ENCODE measurements at regions not wholly inside any gene's neighbourhood (a gene's known extent, or its start where the extent isn't known, plus 50 kb on each side); places are given as distances from the start of the nearest gene placed in this dataset.

- Histone ChIP-seq H3K4me3 (ENCODE audit: low read depth in 1 of 3, low read length in 3 of 3) (no peak overlapping the region), H3K9me3 (ENCODE audit: control insufficient read depth in 4 of 4, low read length in 3 of 4) (no peaks in the 10 kb centered on the region), H3K4me1 (ENCODE audit: control insufficient read depth in 4 of 4, insufficient read depth in 4 of 4, low read length in 3 of 4) (no peaks in the 10 kb centered on the region), H3K27ac (ENCODE audit: low read depth in 1 of 2, low read length in 2 of 2) (no peak overlapping the region), H3K27me3 (ENCODE audit: control insufficient read depth in 4 of 4, insufficient read depth in 4 of 4, low read length in 3 of 4) (no peaks in the 10 kb centered on the region), H3K36me3 (ENCODE audit: control insufficient read depth in 4 of 4, insufficient read depth in 3 of 4, low read depth in 1 of 4, low read length in 3 of 4) (no peaks in the 10 kb centered on the region), H3K9ac (ENCODE audit: low read depth in 1 of 2, low read length in 2 of 2) (no peak overlapping the region)
- no peak for TF ChIP-seq MAX (IDR thresholded peaks at IDR 0.05)
- TF ChIP-seq YY1 (IDR thresholded peaks at IDR 0.05) = no peak
- no peak for TF ChIP-seq GABPA (IDR thresholded peaks at IDR 0.05 in 1 of 2, conservative IDR thresholded peaks at IDR 0.05 in 1 of 2)
- no peak for TF ChIP-seq TAF1 (conservative IDR thresholded peaks at IDR 0.05)
- TF ChIP-seq FOXA2 (IDR thresholded peaks at IDR 0.05) = no peak
- no peak for TF ChIP-seq CTCF (IDR thresholded peaks at IDR 0.05; ENCODE audit: low read depth, low read length, missing input control)
- TF ChIP-seq NR2F2 (IDR thresholded peaks at IDR 0.05) = no peak
- TF ChIP-seq SP1 (IDR thresholded peaks at IDR 0.05) = no peak
- TF ChIP-seq RAD21 (IDR thresholded peaks at IDR 0.05) = no peak
- 35% methylated on average over 2 of the region's 2 CpGs for WGBS
- DNase-seq (ENCODE audit: low spot score) = no peak
Measured at GRCh38 chrY:17235769-17236168, 644.3 kb downstream of the CDY2B start.

GRCh38 chrY:17233435-17234109 is 646.4 kb downstream of the CDY2B start:
- H3K9ac ChIP-seq (ENCODE audit: low read depth in 1 of 2, low read length in 2 of 2) = no peak overlapping the region
- no peak overlapping the region for H3K27ac ChIP-seq (ENCODE audit: low read depth in 1 of 2, low read length in 2 of 2)
- 31% methylated on average over 3 of the region's 3 CpGs for WGBS

More at GRCh38 chrY:17233435-17234109, 646.4 kb downstream of the CDY2B start:
- DNase-seq (ENCODE audit: low spot score) = no peak
- TF ChIP-seq TAF1 (conservative IDR thresholded peaks at IDR 0.05) (no peak), HNF4G (IDR thresholded peaks at IDR 0.05) (no peak), ZBTB33 (IDR thresholded peaks at IDR 0.05) (no peak), FOXA1 (IDR thresholded peaks at IDR 0.05) (no peak), REST (IDR thresholded peaks at IDR 0.05) (no peak), MAX (IDR thresholded peaks at IDR 0.05) (no peak), RXRA (IDR thresholded peaks at IDR 0.05) (no peak), GABPA (IDR thresholded peaks at IDR 0.05 in 1 of 2, conservative IDR thresholded peaks at IDR 0.05 in 1 of 2) (no peak), FOXA2 (IDR thresholded peaks at IDR 0.05) (no peak), RAD21 (IDR thresholded peaks at IDR 0.05) (no peak), CTCF (IDR thresholded peaks at IDR 0.05; ENCODE audit: low read depth, low read length, missing input control) (no peak), NR2F2 (IDR thresholded peaks at IDR 0.05) (no peak), HNF4A (conservative IDR thresholded peaks at IDR 0.05) (no peak), YY1 (IDR thresholded peaks at IDR 0.05) (no peak), JUND (IDR thresholded peaks at IDR 0.05) (no peak), EGR1 (IDR thresholded peaks at IDR 0.05; ENCODE audit: low read depth in 2 of 2) (no peak), SP1 (IDR thresholded peaks at IDR 0.05) (no peak), ATF3 (IDR thresholded peaks at IDR 0.05) (no peak)
- no peak overlapping the region for H3K4me3 ChIP-seq (ENCODE audit: low read depth in 1 of 3, low read length in 3 of 3)
- no peaks in the 10 kb centered on the region for H3K27me3 ChIP-seq (ENCODE audit: control insufficient read depth in 4 of 4, insufficient read depth in 4 of 4, low read length in 3 of 4)
- no peaks in the 10 kb centered on the region for H3K36me3 ChIP-seq (ENCODE audit: control insufficient read depth in 4 of 4, insufficient read depth in 3 of 4, low read depth in 1 of 4, low read length in 3 of 4)
- H3K9me3 ChIP-seq (ENCODE audit: control insufficient read depth in 4 of 4, low read length in 3 of 4) = no peaks in the 10 kb centered on the region
- no peaks in the 10 kb centered on the region for H3K4me1 ChIP-seq (ENCODE audit: control insufficient read depth in 4 of 4, insufficient read depth in 4 of 4, low read length in 3 of 4)

Measured in liver (tissue), 8 donors.